SK-N-MC (cell line): ENCODE measurements at regions not wholly inside any gene's neighbourhood (a gene's known extent, or its start where the extent isn't known, plus 50 kb on each side); places are given as distances from the start of the nearest gene placed in this dataset.

Source experiments
- EZH2 ChIP-seq: fragments of 200-600 bp; sonication (generic); IDR thresholded peaks from one replicate; pipeline ENCODE4 v1.6.1; 2017; ENCODE audit warnings: antibody characterized with exemption
- POLR2AphosphoS5 ChIP-seq: IDR thresholded peaks from 2 replicates; pipeline ENCODE4 v1.6.1; 2012; ENCODE audit warnings: mild to moderate bottlenecking, low read depth, low read length, borderline replicate concordance

GRCh38 chr1:87218618-87219017 lies 110.1 kb upstream of the LMO4 start:
- TF ChIP-seq POLR2AphosphoS5: no peak
- no peak for TF ChIP-seq EZH2
